Right renal pelvis (tissue), 4 donors: ENCODE measurements at regions not wholly inside any gene's neighbourhood (a gene's known extent, or its start where the extent isn't known, plus 50 kb on each side); places are given as distances from the start of the nearest gene placed in this dataset.

Experiments
- DNase-seq, 4 donors: peaks; one replicate each; pipeline ENCODE4 v3.0.0-alpha.2; 2013; ENCODE audit warnings: low read depth in 4 of 4, low spot score in 3 of 4, missing footprints in 1 of 4

GRCh38 chr7:112887976-112888375 is 97.8 kb upstream of the TMEM168 start:
- no peak for DNase-seq

GRCh38 chr7:112887337-112887736 is 97.1 kb upstream of the TMEM168 start:
- DNase-seq: no peak

DNA sequence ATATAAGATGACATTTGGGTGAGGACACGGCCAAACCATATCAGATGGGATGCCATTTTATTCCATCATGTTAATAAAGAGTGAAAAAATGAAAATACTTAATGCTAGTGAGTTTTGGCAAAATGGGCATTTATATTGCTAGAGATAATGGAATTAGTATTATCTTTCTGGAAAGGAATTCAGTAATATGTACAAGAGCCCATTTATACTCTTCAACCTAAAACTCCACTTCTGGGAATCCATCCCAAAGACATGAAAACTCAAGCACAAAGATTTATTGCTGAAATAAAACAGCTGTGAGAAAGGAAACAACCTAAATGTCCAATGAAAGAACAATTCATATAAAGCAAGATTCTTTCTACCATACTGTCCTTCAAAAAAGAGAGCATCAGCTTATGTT is 96.0 kb upstream of the TMEM168 start:
- DNase-seq: peak in 3 of 4 donors; percentile 14 to 23 (median 16)

- no peak for DNase-seq
Measured at GRCh38 chr7:112882991-112883390, 92.8 kb upstream of the TMEM168 start.

- DNase-seq: no peak
Measured at GRCh38 chr7:112882511-112882910, 92.3 kb upstream of the TMEM168 start.

- no peak for DNase-seq
Measured at GRCh38 chr7:112882022-112882421, 91.8 kb upstream of the TMEM168 start.

DNA sequence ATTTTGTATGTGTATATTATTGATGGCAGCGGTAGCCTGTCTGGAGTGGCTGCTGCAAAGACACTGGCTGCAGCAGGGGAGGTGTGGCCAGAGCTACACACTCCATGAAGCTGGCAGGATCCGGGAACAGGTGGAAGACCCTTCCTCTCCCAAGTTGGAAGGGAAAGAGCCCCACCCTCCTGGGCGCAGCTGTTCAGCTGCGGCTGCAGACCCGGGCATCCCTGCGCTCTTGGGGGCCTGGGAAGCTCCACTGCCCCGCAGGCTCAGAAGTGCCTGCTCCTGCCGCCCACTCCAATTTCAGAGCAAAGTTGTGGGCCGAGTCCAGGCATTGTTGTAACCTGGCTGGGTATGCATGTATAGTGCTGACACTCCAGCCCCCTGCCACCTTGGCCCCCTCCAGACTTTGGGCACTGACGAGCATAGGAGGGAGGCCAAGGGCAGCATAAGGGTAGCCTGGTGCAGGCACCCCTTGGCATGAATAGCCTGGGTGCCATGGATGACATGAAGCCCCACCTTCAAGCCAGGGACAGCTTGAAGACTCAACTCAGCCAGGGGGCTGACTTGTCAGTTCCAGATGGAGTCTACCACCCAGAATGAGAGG is 90.7 kb upstream of the TMEM168 start:
- DNase-seq: no peak

DNA sequence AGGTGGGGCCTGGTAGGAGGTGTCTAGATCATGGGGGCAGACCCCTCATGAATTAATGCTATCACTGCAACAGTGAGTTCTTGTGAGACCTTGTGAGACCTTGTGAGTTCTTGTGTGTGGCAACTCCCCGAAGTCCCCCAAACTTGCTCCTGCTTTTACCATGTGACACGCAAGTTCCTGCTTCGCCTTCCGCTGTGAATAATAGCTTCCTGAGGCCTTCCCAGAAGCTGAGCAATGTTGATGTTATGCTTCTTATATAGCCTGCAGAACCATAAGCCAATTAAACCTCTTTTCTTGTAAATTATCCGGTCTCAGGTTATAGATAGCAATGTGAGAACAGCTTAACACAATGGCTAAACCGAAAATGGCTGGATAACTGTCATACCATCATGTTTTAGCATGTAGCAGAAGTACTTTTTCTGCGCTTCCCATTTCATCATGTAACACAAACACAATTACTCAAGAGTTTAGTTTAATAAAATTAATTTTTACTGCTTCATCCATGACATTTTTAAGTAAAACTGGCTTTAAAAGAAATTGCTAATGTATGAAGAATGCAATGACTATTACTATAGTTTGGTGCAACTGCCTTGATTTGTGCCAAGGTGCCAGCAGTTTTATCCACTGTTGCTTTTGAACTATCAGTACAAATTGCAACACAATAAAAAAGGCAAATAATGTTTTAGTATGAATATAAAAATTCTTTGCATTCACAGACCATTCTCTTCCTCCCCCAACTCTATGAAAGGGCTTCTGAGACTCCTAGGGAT is 87.7 kb upstream of the TMEM168 start:
- no peak for DNase-seq

GRCh38 chr7:112876877-112877276 is 86.7 kb upstream of the TMEM168 start:
- no peak for DNase-seq

DNA sequence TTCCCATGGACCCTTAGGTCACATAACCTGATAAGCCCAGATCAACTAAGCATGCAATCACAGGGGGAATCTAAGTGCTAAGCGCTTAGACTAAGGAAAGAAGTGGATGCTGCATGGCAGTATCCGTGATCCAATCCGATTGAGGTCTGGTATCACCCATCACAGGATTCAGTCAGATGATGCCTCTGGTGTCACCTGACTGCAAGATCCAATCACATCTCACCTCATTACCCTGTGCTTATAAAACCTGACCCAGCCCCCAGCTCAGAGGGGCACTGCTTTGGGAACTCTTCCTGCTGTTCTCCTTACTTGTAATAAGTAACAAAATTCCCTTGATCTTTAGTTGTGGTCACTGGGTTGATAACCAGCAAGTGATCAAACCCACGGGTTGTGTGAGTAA is 84.7 kb upstream of the TMEM168 start:
- DNase-seq: no peak

GRCh38 chr7:112873831-112874553 is 83.8 kb upstream of the TMEM168 start:
- no peak for DNase-seq

- no peak for DNase-seq
Measured at GRCh38 chr7:112869111-112869774, 79.0 kb upstream of the TMEM168 start.

DNA sequence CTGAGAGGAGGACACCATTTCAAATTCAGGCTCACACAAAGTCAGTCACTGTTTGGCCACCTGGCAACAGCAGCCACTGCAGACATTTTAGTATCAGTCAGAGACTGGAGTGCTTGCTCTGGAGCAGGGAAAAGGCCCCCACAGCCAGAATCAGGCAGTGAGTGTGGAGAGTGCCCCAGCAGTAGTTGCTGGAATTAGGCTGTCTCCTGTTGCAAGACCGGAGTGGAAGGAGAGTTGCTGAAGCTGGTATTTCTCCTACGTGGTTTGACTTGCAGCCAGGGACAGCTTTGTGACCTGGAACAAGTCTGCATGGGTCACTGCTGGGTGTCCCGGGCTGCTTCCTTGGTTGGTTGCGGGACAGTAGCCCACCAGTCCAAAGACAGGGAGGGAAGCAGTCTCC is 78.4 kb upstream of the TMEM168 start:
- no peak for DNase-seq

GRCh38 chr7:112866424-112866823 is 76.2 kb upstream of the TMEM168 start:
- no peak for DNase-seq

- no peak for DNase-seq
Measured at GRCh38 chr7:112864380-112864779, 74.2 kb upstream of the TMEM168 start.

GRCh38 chr7:112858838-112859237 is 68.6 kb upstream of the TMEM168 start:
- no peak for DNase-seq

DNA sequence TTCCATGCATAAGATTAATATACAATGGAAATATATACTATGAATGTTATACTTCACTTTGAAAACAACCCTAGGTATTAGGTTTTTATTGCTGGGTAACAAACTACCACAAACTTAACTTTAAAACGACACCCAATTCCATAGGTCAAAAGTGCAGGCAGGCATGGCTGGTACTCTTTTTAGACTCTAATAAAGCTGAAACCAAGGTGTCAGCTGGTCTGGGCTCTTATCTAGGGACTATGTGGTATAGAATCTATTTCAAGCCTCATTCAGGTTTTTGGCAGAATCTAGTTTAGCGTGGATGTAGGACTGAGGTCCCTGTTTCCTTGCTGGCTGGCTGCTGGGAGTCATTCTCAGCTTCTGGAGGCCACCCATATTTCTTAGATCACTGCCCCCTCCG is 65.0 kb upstream of the TMEM168 start:
- no peak for DNase-seq

GRCh38 chr7:112854169-112854568 is 64.0 kb upstream of the TMEM168 start:
- no peak for DNase-seq

DNA sequence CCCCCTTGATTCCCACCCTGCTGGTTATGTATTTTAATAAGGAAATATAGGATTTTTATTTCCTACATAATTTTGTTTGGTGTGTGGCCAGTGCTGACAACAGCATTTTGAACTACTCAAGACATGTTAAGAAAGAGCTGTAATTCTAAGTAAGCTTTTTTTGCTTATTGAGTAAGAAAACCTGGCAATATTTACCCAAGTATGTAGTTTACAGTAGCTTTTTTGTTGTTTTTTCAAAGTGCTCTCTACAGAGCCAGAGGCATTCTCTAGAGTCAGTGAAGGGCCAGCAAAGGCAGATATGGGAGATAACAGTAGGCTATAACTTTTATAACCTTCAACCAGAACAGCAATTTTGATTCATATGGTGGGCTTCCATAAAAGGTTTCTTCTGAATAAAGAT is 63.2 kb upstream of the TMEM168 start:
- DNase-seq: no peak

- DNase-seq: no peak
Measured at GRCh38 chr7:112843151-112843550, 53.0 kb upstream of the TMEM168 start.
